Body of pancreas (tissue), 4 donors: ENCODE measurements at regions not wholly inside any gene's neighbourhood (a gene's known extent, or its start where the extent isn't known, plus 50 kb on each side); places are given as distances from the start of the nearest gene placed in this dataset.

Source experiments
- POLR2A ChIP-seq, 3 donors: fragments of 450-650 bp; IDR thresholded peaks; one replicate each; pipeline ENCODE4 v1.6.1; 2016; ENCODE audit warnings: antibody characterized with exemption in 3 of 3, mild to moderate bottlenecking in 2 of 3
- TF ChIP-seq, protein P1 (sequence below), 7 experiments: fragments of 450-650 bp in 4 of 7; fragments of 200-600 bp in 3 of 7; sonication (generic) in 3 of 7; IDR thresholded peaks; one replicate each; pipeline ENCODE4 v1.5.1; 2016 to 2019; ENCODE audit warnings: antibody characterized with exemption in 7 of 7

- no peak for TF ChIP-seq POLR2A (IDR thresholded peaks at IDR 0.05)
- TF ChIP-seq, protein P1, sequence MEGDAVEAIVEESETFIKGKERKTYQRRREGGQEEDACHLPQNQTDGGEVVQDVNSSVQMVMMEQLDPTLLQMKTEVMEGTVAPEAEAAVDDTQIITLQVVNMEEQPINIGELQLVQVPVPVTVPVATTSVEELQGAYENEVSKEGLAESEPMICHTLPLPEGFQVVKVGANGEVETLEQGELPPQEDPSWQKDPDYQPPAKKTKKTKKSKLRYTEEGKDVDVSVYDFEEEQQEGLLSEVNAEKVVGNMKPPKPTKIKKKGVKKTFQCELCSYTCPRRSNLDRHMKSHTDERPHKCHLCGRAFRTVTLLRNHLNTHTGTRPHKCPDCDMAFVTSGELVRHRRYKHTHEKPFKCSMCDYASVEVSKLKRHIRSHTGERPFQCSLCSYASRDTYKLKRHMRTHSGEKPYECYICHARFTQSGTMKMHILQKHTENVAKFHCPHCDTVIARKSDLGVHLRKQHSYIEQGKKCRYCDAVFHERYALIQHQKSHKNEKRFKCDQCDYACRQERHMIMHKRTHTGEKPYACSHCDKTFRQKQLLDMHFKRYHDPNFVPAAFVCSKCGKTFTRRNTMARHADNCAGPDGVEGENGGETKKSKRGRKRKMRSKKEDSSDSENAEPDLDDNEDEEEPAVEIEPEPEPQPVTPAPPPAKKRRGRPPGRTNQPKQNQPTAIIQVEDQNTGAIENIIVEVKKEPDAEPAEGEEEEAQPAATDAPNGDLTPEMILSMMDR (IDR thresholded peaks at IDR 0.05) = no peak
These were observed 183.3 kb upstream of the PIK3R1 start for GRCh38 chr5:68032216-68032762.
